Cardiac septum (tissue), 1 donor: ENCODE measurements at regions not wholly inside any gene's neighbourhood (a gene's known extent, or its start where the extent isn't known, plus 50 kb on each side); places are given as distances from the start of the nearest gene placed in this dataset.
"Not testable (repeated sequence)": the region's sequence is repeated elsewhere in the genome, so short reads cannot be mapped to it uniquely, and the experiment has no call there.

Source experiments
- DNase-seq: peaks from one replicate; pipeline ENCODE4 v3.0.0-alpha.2; 2020; ENCODE audit warnings: low spot score
- intact Hi-C: fragments of 100-400 bp; cut with DNase I; formaldehyde crosslinking; loops from one replicate; pipeline ENCODE4 v1.14.0; 2022
- donor health status: DM: no; HTN: no; CAD: no.

GRCh38 chr3:154849408-154849807, 230.7 kb upstream of the MME start:
- intact Hi-C loops: no loop called here
- DNase-seq: no peak

- DNase-seq: no peak
- intact Hi-C loops: no loop called here
Measured at GRCh38 chr3:154844863-154845262, 235.3 kb upstream of the MME start.

DNA sequence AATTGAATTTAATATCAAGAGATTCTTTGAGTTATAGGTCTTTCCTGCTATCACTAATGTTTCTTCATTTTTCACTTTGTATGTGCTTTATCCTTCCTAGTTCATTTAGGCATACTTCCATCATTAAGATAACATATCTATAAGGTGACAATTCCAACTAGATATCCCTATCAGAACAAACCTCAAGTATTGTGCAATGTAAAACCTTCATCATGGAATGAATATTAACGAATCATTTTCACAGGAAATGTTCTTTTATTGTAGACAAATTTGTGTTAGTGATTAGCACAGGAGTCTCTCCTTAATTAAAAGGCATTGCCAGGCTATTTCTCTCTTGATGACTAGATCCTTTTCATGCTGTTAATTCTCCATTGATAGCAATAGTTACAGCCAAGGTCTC, 236.5 kb upstream of the MME start:
- intact Hi-C loops: no loop called here
- DNase-seq: no peak

DNA sequence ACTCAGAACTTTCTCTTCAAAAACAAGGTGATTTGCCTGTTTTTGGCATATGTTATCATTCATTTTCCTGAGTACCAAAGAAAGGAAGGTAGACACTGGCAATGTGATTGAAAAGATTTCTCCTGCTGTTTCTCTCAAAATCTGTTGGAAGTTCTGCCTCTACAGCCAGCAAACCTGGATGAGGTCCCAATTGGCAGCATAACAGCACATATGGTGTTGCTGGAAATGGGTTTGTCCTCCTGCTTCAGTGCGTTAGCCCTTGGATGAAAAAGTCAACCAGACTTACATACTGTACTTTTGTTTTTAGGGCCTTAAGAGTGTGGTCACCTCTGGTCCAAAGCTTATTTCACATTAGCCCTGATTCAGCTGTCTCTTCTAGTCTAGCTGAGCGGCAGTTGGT, 237.6 kb upstream of the MME start:
- no peak for DNase-seq
- intact Hi-C loops: no loop called here

DNA sequence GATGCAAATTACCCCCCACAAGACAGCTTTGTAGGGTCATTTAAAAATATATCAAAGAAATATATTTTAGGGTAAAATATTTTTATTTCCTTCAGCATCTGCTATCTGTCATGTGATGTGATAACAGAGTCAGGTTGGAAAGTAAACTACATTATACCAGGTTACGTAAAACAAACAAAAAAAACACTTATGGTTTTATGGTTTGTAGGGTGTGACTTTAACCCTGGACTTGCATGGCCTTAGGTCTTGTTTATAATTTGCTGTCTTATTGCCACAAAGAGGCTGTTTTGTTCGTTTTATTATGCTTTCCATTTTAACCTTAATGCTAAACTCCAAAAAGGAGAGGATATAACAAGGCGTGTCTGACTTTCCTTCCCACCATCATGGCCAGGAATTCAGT, 244.5 kb upstream of the MME start:
- intact Hi-C loops: no loop called here
- no peak for DNase-seq

- DNase-seq, intact Hi-C loops: not testable (repeated sequence)
Measured at GRCh38 chr3:154834831-154835230, 245.3 kb upstream of the MME start.

DNA sequence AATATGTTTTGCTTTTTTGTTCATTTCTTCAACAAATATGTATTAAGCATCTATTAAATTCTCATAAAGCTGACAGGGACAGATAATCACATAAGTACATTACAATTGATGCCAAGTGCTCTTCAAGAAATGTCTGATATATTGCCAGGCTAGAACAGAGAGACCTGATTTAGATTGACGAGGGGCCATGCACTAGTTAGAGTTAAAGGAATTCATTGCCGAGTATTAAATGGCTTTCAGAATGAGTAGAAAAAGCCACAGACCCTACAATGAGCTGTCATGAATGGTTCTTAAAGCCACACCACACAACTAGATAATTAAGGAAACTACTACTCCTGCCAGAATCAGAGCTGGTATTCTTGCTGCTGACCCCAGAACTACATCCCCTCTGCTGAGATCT, 250.2 kb upstream of the MME start:
- intact Hi-C loops: no loop called here

DNA sequence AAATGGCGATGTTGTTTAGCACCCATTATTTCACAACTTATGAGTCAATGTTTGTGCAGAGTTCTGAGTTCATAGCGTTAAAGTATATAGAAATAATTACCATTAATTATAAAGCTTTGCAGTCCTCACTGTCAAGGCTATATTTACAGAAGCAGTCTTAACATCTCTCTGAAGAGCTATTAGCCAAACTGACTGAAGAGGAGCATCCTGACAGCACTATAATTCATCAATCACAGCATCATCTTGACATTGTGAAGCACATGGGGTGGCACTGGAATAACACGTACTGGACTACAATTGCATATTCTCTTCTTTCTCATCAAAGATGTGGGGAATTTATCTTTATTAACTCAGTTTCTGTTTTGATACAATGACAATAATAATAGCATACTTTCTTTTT, 260.6 kb upstream of the MME start:
- intact Hi-C loops: no loop called here
- no peak for DNase-seq

More for the DNA sequence above, 250.2 kb upstream of the MME start:
- no peak for DNase-seq

DNA sequence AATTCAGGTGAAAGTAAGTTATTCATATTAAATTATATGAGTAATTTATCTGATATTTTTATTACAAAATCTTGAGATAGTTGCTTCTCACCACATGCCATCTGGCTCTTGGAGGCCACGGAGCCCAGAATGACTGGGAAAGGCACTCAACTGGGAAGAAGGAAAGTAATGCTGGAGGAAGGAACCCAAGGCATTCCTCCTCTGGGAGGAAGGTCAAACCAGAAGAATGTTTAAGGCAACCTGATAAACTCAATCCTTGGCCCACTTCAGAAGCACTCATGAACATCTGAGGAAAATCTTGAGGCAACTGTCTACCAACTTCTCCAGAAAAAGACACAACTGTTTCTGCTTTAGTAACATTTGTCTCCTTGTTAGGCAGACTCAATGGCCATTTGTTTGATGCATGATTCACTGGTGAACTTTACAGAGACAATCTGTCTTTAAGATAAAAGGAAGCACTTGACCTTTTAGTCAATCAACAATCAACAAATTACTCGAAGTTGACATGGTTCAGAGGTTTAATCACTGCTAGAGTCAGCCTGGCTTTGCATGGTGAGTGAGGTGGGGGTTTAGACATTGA, 261.4 kb upstream of the MME start:
- intact Hi-C loops: no loop called here
- DNase-seq: no peak

- intact Hi-C loops, DNase-seq: not testable (repeated sequence)
Measured at GRCh38 chr3:154810017-154810416, 270.1 kb upstream of the MME start.

GRCh38 chr3:154801729-154802128, 278.4 kb upstream of the MME start:
- intact Hi-C loops: no loop called here
- DNase-seq: no peak

- intact Hi-C loops: no loop called here
- DNase-seq: no peak
Measured at GRCh38 chr3:154799800-154800199, 280.3 kb upstream of the MME start.

- no peak for DNase-seq
Measured at GRCh38 chr3:154795582-154795981, 284.5 kb upstream of the MME start.

GRCh38 chr3:154794814-154795445, 285.2 kb upstream of the MME start:
- intact Hi-C loops: no loop called here
- DNase-seq: no peak

More at GRCh38 chr3:154795582-154795981, 284.5 kb upstream of the MME start:
- intact Hi-C loops: no loop called here

GRCh38 chr3:154794391-154794790, 285.7 kb upstream of the MME start:
- no peak for DNase-seq
- intact Hi-C loops: no loop called here

DNA sequence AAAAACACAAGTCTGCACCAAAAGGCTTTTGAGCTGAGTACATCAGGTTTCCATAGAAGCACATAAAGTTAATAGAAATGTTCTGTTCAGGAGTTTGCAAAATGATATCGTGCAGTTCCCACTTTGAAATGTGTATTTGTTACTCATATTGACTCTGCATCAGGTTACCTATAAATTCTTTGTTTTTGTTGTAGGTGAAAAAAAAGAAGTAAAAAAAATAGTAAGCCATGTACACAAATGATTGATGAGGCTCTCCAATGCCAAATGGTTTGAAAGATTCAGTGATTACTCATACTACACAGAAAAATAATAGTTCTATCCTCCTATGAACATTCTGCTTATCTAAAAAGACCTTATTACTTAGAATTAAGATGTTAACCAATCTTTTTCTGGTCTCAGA, 287.3 kb upstream of the MME start:
- no peak for DNase-seq
- intact Hi-C loops: no loop called here

DNA sequence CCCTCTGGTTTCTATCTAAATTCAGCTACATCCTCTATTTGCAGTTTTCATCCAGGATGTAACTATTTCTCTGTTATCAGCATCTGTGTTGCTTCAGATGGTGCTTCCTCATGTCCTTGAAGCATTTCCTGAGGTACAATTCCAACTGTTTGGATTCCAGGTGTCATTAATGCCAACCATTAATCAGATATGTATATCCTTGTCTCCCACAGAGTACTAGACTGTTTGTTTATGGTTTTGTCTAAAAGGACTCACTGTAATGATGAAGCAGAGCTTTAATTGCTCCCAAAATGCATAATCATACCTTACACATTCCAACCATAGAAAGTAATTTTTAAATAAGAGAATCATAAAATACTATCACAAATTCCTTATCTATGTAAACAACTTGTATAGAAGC, 288.5 kb upstream of the MME start:
- intact Hi-C loops: no loop called here
- DNase-seq: no peak

GRCh38 chr3:154786724-154787123, 293.4 kb upstream of the MME start:
- intact Hi-C loops: no loop called here
- no peak for DNase-seq

DNA sequence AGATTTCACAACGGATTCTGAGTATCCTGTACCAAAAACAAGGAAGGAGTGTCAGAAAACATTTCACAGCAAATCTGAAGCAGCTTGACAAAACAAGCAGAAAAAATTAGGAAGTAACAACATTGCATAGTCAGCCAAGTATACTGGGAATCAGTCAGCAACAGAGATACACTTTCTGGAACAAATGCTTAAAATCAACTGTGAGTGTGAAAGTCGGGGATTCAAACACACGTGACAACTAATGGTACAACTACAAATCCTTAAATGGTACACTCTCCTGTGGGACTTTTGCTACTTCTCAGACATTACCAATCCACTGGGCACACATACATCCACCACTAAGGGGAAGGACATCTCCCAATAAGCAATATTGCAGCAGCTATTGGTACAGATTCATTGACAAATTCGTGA, 296.6 kb upstream of the MME start:
- DNase-seq: no peak
- intact Hi-C loops: no loop called here

- DNase-seq: no peak
- intact Hi-C loops: no loop called here
Measured at GRCh38 chr3:154783061-154783460, 297.1 kb upstream of the MME start.

DNA sequence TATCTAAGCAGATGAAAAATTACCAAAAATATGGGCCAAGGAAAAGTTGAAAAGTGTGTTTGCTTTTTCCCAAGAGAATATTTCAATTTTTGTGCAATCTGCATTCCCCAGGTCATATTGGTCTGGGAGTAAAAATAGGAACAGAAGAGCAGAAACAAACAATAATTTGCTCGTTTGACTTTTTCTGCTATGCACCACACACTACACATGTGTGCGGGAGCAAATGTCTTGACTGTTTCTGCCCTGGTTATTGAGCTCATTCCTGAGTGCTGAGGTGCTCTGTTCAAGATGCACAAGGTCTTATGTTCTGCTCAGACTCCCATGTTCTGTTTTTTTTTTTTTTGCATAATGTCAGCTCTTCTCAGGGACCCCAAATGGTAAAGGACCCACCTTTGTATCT, 298.0 kb upstream of the MME start:
- DNase-seq: no peak
- intact Hi-C loops: no loop called here

GRCh38 chr3:154781595-154781994, 298.5 kb upstream of the MME start:
- DNase-seq: no peak

More at GRCh38 chr3:154781595-154781994, 298.5 kb upstream of the MME start:
- intact Hi-C loops: no loop called here
